NT2/D1 (cell line): ENCODE measurements at regions not wholly inside any gene's neighbourhood (a gene's known extent, or its start where the extent isn't known, plus 50 kb on each side); places are given as distances from the start of the nearest gene placed in this dataset.

Experiments used
- SUZ12 ChIP-seq: IDR thresholded peaks from 2 replicates; pipeline ENCODE4 v1.6.1; 2011; ENCODE audit not compliant: insufficient read length, insufficient read depth; ENCODE audit errors: extremely low read depth
- ZNF274 ChIP-seq: IDR thresholded peaks from 2 replicates; pipeline ENCODE4 v1.6.1; 2011; ENCODE audit warnings: mild to moderate bottlenecking, low read depth, low read length

- TF ChIP-seq ZNF274 (no peak), SUZ12 (no peak)
Observed at GRCh38 chr9:88925481-88925880, 65.8 kb upstream of the S1PR3 start.
